RCC 7860 (cell line): ENCODE measurements at regions not wholly inside any gene's neighbourhood (a gene's known extent, or its start where the extent isn't known, plus 50 kb on each side); places are given as distances from the start of the nearest gene placed in this dataset.

Source experiments
- DNase-seq: peaks from one replicate; pipeline ENCODE4 v3.0.0-alpha.2; 2015; ENCODE audit warnings: low spot score
- FAIRE-seq: peaks from 2 replicates; lab custom pipeline; 2012; peaks lifted over from hg19 to GRCh38; lab: Jason Lieb, UNC

- DNase-seq: no peak
- FAIRE-seq: no peak
These were observed 109.6 kb upstream of the GJB5 start for GRCh38 chr1:34645109-34645688.

- DNase-seq (no peak), FAIRE-seq (no peak)
These were observed 108.9 kb upstream of the GJB5 start for GRCh38 chr1:34645919-34646318.

GRCh38 chr1:34648501-34648900, 106.3 kb upstream of the GJB5 start:
- FAIRE-seq (no peak), DNase-seq (no peak)

GRCh38 chr1:34650090-34650489, 104.8 kb upstream of the GJB5 start:
- FAIRE-seq: no peak

GRCh38 chr1:34650800-34651199, 104.0 kb upstream of the GJB5 start:
- FAIRE-seq (no peak), DNase-seq (no peak)

More at GRCh38 chr1:34650090-34650489, 104.8 kb upstream of the GJB5 start:
- no peak for DNase-seq

GRCh38 chr1:34653110-34653509, 101.7 kb upstream of the GJB5 start:
- FAIRE-seq (no peak), DNase-seq (no peak)

- FAIRE-seq (no peak), DNase-seq (no peak)
These were observed 99.5 kb upstream of the GJB5 start for GRCh38 chr1:34655206-34655874.

- FAIRE-seq (no peak), DNase-seq (no peak)
These were observed 99.0 kb upstream of the GJB5 start for GRCh38 chr1:34655875-34656240.

- no peak for DNase-seq
These were observed 98.5 kb upstream of the GJB5 start for GRCh38 chr1:34656299-34656698.

GRCh38 chr1:34656731-34657130, 98.1 kb upstream of the GJB5 start:
- DNase-seq (no peak), FAIRE-seq (no peak)

More at GRCh38 chr1:34656299-34656698, 98.5 kb upstream of the GJB5 start:
- no peak for FAIRE-seq

GRCh38 chr1:34657266-34657665, 97.6 kb upstream of the GJB5 start:
- no peak for FAIRE-seq

GRCh38 chr1:34657849-34658248, 97.0 kb upstream of the GJB5 start:
- FAIRE-seq (no peak), DNase-seq (no peak)

More at GRCh38 chr1:34657266-34657665, 97.6 kb upstream of the GJB5 start:
- DNase-seq: no peak

- no peak for FAIRE-seq
- no peak for DNase-seq
These were observed 91.8 kb upstream of the GJB5 start for GRCh38 chr1:34663031-34663430.

GRCh38 chr1:34668063-34668462, 86.8 kb upstream of the GJB5 start:
- DNase-seq: no peak
- no peak for FAIRE-seq

GRCh38 chr1:34670982-34671381, 83.9 kb upstream of the GJB5 start:
- FAIRE-seq: no peak

GRCh38 chr1:34671887-34672286, 83.0 kb upstream of the GJB5 start:
- FAIRE-seq (no peak), DNase-seq (no peak)

More at GRCh38 chr1:34670982-34671381, 83.9 kb upstream of the GJB5 start:
- DNase-seq: no peak

- DNase-seq: peak; percentile 13
- FAIRE-seq: no peak
These were observed 73.1 kb upstream of the GJB5 start for GRCh38 chr1:34681480-34682451.

- DNase-seq (no peak), FAIRE-seq (no peak)
These were observed 72.2 kb upstream of the GJB5 start for GRCh38 chr1:34682452-34683223.

- FAIRE-seq: no peak
- DNase-seq: no peak
These were observed 71.2 kb upstream of the GJB5 start for GRCh38 chr1:34683616-34684015.

- FAIRE-seq (no peak), DNase-seq (no peak)
These were observed 70.6 kb upstream of the GJB5 start for GRCh38 chr1:34684266-34684665.

- FAIRE-seq (no peak), DNase-seq (no peak)
These were observed 69.6 kb upstream of the GJB5 start for GRCh38 chr1:34685225-34685624.
